ENCODE measurements at regions not wholly inside any gene's neighbourhood (a gene's known extent, or its start where the extent isn't known, plus 50 kb on each side); places are given as distances from the start of the nearest gene placed in this dataset.

- TF ChIP-seq CTCF (IDR thresholded peaks at IDR 0.05 in 4 of 5, conservative IDR thresholded peaks at IDR 0.05 in 1 of 5) = no peak
- no peak for TF ChIP-seq POLR2A (IDR thresholded peaks at IDR 0.05)
Observed at GRCh38 chr20:58024241-58024721, 204.2 kb downstream of the ANKRD60 start.
